Neural crest cell (in vitro differentiated cells): ENCODE measurements at regions not wholly inside any gene's neighbourhood (a gene's known extent, or its start where the extent isn't known, plus 50 kb on each side); places are given as distances from the start of the nearest gene placed in this dataset.

Experiments
- DNase-seq: peaks from one replicate; pipeline ENCODE4 v3.0.0; 2021; ENCODE audit warnings: low read depth, mixed read lengths, low spot score
- H3K27ac Mint-ChIP-seq: one replicate; pipeline ENCODE4 v1.8.0; 2021; ENCODE audit warnings: mild to moderate bottlenecking, mixed read lengths; ENCODE audit not compliant: unreplicated experiment
- H3K27me3 Mint-ChIP-seq: 2 replicates; pipeline ENCODE4 v1.8.0; 2021; ENCODE audit warnings: low read depth, mild to moderate bottlenecking, mixed read lengths
- H3K36me3 Mint-ChIP-seq: 2 replicates; pipeline ENCODE4 v1.8.0; 2021; ENCODE audit warnings: low read depth, mild to moderate bottlenecking, mixed read lengths
- H3K4me1 Mint-ChIP-seq: 2 replicates; pipeline ENCODE4 v1.8.0; 2021; ENCODE audit warnings: mixed read lengths
- H3K4me3 Mint-ChIP-seq: one replicate; pipeline ENCODE4 v1.8.0; 2021; ENCODE audit warnings: mild to moderate bottlenecking, mixed read lengths
- H3K9me3 Mint-ChIP-seq: 2 replicates; pipeline ENCODE4 v1.8.0; 2021; ENCODE audit warnings: mixed read lengths
- CTCF ChIP-seq: fragments of 200-600 bp; sonication (generic); conservative IDR thresholded peaks from 2 replicates; pipeline ENCODE4 v1.5.0; 2021; ENCODE audit warnings: antibody characterized with exemption, mild to moderate bottlenecking

GRCh38 chr2:225104321-225104720 lies 62.1 kb upstream of the DOCK10 start:
- Mint-ChIP-seq H3K27ac (no peak overlapping the region), H3K4me3 (no peak overlapping the region), H3K27me3 (no peaks in the 10 kb centered on the region), H3K4me1 (no peaks in the 10 kb centered on the region), H3K36me3 (no peaks in the 10 kb centered on the region), H3K9me3 (peaks cover 2% of the 10 kb centered on the region)
- DNase-seq: no peak
- no peak for TF ChIP-seq CTCF

- Mint-ChIP-seq H3K4me1 (no peaks in the 10 kb centered on the region), H3K9me3 (peaks cover 2% of the 10 kb centered on the region), H3K4me3 (no peak overlapping the region), H3K27me3 (no peaks in the 10 kb centered on the region), H3K27ac (no peak overlapping the region), H3K36me3 (no peaks in the 10 kb centered on the region)
- no peak for DNase-seq
- no peak for TF ChIP-seq CTCF
These were observed 61.5 kb upstream of the DOCK10 start for GRCh38 chr2:225103737-225104141.

GRCh38 chr2:225100856-225101294 lies 58.6 kb upstream of the DOCK10 start:
- Mint-ChIP-seq H3K4me1 (no peaks in the 10 kb centered on the region), H3K27ac (no peak overlapping the region), H3K4me3 (no peak overlapping the region), H3K9me3 (peaks cover 3% of the 10 kb centered on the region), H3K27me3 (no peaks in the 10 kb centered on the region), H3K36me3 (no peaks in the 10 kb centered on the region)
- no peak for DNase-seq
- TF ChIP-seq CTCF: no peak

GRCh38 chr2:225100269-225100668 lies 58.0 kb upstream of the DOCK10 start:
- Mint-ChIP-seq H3K36me3 (no peaks in the 10 kb centered on the region), H3K27ac (no peak overlapping the region), H3K27me3 (no peaks in the 10 kb centered on the region), H3K4me3 (no peak overlapping the region), H3K4me1 (no peaks in the 10 kb centered on the region), H3K9me3 (peaks cover 3% of the 10 kb centered on the region)
- no peak for DNase-seq
- no peak for TF ChIP-seq CTCF

- H3K27ac Mint-ChIP-seq: no peak overlapping the region
- H3K4me1 Mint-ChIP-seq: no peaks in the 10 kb centered on the region
- no peak for TF ChIP-seq CTCF
- peaks cover 7% of the 10 kb centered on the region for H3K9me3 Mint-ChIP-seq
- no peaks in the 10 kb centered on the region for H3K27me3 Mint-ChIP-seq
- DNase-seq: no peak
- no peak overlapping the region for H3K4me3 Mint-ChIP-seq
- no peaks in the 10 kb centered on the region for H3K36me3 Mint-ChIP-seq
These were observed 54.8 kb upstream of the DOCK10 start for GRCh38 chr2:225097035-225097434.
